Activated CD4-positive, alpha-beta T cell treated with anti-CD3 and anti-CD28 coated beads, Interleukin-2, Interleukin-6, amounts not matched to agents 100 ng/mL and 50 ng/mL, durations not matched to agents 16 hours and 8 hours (primary cell): ENCODE measurements at regions not wholly inside any gene's neighbourhood (a gene's known extent, or its start where the extent isn't known, plus 50 kb on each side); places are given as distances from the start of the nearest gene placed in this dataset.

Experiments used
- DNase-seq: peaks from one replicate; pipeline ENCODE4 v3.0.0-alpha.2; 2020

DNA sequence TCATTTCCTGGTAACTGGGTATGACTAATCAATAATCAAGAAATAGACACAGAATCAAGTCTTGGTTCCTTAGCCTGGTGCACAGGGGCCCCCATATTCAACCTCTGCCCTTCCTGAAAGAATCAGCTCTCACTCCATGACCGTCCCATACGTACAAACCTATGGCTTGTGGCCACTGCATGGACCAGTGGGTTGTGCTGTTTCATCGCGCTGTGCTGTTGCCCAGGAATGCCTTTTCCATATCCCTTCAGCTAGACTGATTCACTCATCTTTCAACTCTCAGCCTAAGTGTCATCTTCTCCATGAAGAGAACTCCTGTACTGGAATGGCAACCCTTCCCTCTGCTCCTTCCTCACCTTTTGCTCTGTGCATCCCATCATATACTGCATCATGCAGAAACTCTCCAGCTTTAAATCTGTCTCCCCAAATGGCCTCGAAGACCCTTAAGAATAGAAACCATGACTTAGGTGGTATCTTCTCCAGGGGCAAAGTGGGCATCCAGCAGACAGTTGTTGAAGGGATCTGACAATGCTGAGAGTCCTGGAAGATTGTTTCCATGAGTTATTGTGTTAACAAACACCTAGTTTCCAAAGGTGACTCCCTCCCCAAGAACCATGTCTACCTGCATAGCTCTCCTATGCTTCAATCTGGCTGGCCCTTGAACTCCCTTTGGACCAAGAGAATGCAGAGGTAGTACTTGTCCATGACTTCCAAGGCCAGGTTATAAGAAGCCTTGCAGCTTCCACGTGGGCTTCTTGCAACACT is 180.8 kb downstream of the ACTL7B start:
- no peak for DNase-seq

- no peak for DNase-seq
Observed at GRCh38 chr9:108673386-108673785, 182.4 kb downstream of the ACTL7B start.

GRCh38 chr9:108672475-108673190 is 183.2 kb downstream of the ACTL7B start:
- no peak for DNase-seq

DNA sequence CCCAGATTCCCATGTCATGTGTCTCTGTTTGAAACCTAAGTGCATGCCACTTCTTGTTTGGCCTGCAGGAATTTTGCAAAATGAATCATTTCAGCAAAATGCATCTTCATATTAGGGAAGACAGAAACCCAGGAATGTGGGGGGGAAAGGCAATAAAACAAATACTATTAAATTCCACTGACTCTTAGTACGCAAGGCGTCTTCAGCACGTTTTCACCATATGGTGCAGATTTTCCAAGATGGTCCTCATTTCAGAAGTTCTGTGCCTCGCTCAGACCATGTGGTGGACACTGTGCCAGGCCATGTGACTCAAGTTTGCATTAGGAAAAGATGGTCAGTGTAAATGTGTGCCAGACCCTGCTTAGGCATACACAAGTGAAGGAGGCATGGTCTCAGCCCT is 184.0 kb downstream of the ACTL7B start:
- no peak for DNase-seq

DNA sequence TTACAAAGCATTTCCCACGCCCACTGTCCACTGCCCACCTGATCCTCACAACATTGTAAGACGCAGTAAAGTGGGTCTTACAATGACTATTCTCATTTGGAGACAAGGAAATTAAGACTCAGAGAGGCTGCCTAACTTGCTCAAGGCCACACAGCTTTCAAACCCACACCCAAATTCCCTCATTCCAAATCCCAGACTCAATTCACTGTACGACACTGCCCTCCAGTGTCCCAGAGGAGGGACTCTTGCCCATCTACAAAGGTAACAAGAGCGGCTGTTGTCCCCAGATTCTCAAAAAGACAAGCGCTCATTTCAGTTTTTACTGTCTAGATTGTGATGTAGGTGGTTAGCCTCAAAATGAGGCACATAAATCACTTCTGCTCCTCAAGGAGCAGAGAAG is 184.6 kb downstream of the ACTL7B start:
- no peak for DNase-seq

- no peak for DNase-seq
Observed at GRCh38 chr9:108668938-108669335, 186.8 kb downstream of the ACTL7B start.

DNA sequence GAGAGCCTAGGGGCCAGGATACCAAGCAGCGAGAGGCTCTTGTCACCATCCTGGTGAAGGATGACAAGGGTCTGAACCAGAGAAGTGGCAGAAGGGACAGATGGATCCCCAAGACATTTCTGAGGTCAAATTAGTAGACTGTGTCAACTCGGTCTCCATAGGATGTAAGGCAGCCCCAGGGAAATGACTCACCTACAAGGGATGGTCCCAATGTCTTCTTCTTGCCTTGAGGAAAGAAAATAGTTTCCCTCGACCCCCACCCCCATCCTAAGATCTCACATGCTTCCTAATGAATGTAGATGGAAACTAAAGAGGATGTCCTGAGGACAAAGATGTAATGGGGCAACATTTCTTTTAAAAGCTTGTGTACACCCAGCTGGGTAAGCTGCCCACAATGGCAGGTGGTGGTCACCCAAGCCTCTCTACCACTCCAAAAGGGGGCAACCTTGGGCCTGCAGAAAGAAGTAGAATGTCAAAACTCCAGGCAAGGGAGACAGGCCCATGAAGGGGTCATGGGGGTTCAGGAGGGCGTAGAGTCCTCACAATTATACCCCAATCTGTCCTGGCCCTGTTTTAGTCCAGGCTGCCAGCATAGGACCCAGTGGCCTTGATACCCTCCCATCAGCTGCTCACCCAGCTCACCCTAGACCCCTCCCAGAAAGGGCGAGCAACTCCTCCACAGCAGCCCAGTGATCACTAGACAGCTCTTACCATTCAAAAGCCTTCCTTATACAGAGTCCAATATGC is 187.4 kb downstream of the ACTL7B start:
- no peak for DNase-seq

DNA sequence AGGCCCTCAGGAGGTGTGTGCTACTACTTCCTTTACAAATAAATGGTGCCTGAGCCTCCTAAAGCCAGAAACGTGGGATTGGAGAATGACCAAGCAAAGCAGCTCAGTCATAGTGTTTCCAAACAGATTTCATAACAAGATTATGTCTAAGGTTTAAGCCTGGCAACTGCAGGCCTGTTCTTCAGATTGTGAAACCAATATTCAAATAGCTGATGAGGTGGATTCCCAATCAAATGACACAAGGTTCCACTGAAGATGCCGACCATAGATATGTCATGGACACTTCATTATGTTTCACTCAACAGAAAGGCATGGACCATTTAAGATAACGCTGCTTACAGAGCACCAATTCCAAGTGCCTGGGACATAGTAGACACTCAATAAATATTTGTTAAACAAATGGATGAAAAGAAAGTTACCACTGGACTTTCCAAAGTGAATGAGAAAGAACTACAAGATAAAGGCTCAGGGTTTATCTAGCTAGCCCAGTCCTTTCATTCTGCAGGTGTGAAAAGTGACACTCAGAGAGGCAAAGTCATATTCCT is 189.5 kb downstream of the ACTL7B start:
- DNase-seq = no peak

DNA sequence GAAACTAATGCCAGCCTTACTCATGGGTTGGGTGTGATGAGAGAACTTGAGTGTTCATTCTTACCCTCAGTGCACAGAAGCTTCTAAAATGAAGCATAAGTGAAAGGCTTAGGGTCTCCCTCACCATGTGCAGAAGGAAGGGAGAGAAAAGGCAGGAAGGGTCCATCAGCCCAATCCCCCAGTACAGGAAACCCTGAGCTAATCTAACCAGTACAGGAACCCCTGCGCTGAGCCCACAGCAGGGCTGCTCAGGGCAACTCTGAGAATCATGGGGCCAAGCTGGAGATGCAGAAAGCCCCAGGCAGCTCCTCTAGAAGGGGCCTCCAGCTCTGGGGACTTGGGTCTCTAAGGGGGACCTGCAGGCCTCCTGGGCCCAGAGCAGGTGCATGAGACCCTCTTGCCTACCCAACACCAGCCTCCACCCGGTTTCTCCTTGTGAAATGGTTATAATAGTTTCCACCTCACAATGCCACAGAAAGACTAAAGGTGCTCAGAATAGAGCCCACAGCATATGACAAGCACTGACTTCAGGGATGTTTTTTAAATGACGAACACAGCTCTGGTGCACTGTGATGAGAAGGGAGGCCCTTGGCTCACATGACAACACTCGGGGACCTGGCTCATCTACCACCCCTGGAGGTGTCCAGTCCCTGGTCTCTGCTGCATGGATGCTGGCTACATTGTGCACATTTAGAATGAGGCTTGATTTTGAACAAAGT is 190.1 kb downstream of the ACTL7B start:
- no peak for DNase-seq

- no peak for DNase-seq
Observed at GRCh38 chr9:108664309-108665255, 191.2 kb downstream of the ACTL7B start.

GRCh38 chr9:108663422-108663821 is 192.4 kb downstream of the ACTL7B start:
- no peak for DNase-seq

GRCh38 chr9:108662956-108663355 is 192.8 kb downstream of the ACTL7B start:
- no peak for DNase-seq

GRCh38 chr9:108662091-108662875 is 193.5 kb downstream of the ACTL7B start:
- DNase-seq = no peak

- DNase-seq = no peak
Observed at GRCh38 chr9:108656566-108656965, 199.2 kb downstream of the ACTL7B start.

DNA sequence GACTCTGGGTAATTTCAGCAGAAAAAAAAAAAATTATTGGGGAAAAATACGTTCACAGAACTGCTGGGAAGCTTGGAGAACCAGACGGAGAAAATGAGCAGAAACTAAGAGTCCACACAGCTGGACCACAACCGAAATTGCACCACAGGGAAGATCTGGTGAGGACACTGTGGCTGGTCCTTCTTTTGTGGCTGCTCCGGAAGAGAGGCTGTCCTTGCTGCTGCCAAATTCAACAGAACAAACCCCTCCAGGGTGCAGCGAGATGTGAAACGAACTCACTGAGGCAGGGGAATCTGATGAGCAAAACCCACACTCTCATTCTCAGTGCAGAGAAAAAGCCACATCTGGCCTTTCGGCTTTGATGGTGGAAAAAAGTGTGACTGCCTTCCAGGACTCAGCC is 200.0 kb downstream of the ACTL7B start:
- no peak for DNase-seq

GRCh38 chr9:108654566-108654965 is 201.2 kb downstream of the ACTL7B start:
- no peak for DNase-seq

DNA sequence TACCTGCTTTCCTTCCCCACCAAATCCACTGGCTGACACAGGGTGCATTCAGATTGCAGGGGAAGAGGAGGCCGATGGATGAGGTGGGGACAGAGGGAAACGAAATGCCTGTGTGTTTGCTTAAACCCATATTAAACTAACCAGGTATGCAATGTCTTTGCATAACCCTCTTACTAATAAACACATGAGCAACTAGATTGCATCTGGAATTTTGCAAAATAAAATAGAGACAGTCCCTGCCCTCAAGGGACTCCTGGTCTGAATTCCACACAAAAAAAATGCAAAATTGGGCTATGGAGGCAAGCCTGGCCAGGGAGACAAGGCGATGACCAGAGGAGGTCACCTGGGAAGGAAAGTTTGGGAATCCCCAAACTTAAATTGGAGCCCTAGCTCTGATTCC is 202.9 kb downstream of the ACTL7B start:
- DNase-seq = no peak

- DNase-seq = no peak
Observed at GRCh38 chr9:108650826-108651225, 205.0 kb downstream of the ACTL7B start.

GRCh38 chr9:108645520-108645919 is 210.3 kb downstream of the ACTL7B start:
- no peak for DNase-seq

DNA sequence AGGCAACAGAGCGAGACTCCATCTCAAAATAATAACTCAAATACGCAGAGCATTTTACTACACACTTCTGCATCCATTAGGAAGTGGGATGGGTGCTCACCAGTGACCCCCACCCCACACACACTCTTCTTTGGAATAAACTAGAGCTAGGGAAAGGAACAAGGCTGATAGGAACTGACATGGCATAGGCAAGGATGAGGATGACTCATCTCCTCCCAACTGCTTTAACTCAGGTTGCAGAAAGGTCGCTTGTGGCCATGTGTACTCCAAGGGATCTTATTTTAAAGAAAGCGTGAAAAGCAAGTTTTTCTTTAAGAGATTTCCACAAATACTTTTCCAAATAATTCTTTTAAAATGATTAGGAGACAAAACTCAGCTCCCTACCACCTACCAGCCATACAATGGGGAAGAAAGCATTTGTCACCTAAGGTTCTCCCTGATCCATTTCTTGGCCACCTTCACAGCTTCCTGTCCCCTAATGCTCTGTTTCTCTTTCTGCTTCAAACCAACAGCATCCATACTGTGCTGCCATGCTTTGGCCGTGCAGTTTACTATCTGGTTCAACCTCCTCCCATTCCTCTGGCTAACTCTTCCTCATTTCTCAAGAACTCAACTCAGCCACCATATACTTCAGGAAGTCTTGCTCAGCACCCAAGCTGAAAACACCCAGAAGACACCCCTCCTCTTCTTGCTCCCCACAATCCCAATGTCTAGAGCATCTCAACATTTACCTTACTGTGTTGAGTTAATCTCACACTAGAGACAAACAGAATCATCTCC is 211.9 kb downstream of the ACTL7B start:
- DNase-seq = no peak
